22Rv1 (cell line): ENCODE measurements at regions not wholly inside any gene's neighbourhood (a gene's known extent, or its start where the extent isn't known, plus 50 kb on each side); places are given as distances from the start of the nearest gene placed in this dataset.

Experiments used
- H3K27ac ChIP-seq: fragments of 450-650 bp; 2 replicates; pipeline ENCODE4 v1.5.1; 2017
- ZFX ChIP-seq: fragments of 450-650 bp; IDR thresholded peaks from 2 replicates; pipeline ENCODE4 v1.6.1; 2017; ENCODE audit warnings: antibody characterized with exemption, borderline replicate concordance
- TF ChIP-seq, protein P1 (sequence below): fragments of 450-650 bp; IDR thresholded peaks from 2 replicates; pipeline ENCODE4 v1.5.1; 2017; ENCODE audit warnings: mild to moderate bottlenecking

GRCh38 chrX:150049647-150050046 is 111.4 kb upstream of the EOLA2 start:
- H3K27ac ChIP-seq = no peak overlapping the region
- TF ChIP-seq ZFX = no peak
- TF ChIP-seq, protein P1, sequence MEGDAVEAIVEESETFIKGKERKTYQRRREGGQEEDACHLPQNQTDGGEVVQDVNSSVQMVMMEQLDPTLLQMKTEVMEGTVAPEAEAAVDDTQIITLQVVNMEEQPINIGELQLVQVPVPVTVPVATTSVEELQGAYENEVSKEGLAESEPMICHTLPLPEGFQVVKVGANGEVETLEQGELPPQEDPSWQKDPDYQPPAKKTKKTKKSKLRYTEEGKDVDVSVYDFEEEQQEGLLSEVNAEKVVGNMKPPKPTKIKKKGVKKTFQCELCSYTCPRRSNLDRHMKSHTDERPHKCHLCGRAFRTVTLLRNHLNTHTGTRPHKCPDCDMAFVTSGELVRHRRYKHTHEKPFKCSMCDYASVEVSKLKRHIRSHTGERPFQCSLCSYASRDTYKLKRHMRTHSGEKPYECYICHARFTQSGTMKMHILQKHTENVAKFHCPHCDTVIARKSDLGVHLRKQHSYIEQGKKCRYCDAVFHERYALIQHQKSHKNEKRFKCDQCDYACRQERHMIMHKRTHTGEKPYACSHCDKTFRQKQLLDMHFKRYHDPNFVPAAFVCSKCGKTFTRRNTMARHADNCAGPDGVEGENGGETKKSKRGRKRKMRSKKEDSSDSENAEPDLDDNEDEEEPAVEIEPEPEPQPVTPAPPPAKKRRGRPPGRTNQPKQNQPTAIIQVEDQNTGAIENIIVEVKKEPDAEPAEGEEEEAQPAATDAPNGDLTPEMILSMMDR = no peak

DNA sequence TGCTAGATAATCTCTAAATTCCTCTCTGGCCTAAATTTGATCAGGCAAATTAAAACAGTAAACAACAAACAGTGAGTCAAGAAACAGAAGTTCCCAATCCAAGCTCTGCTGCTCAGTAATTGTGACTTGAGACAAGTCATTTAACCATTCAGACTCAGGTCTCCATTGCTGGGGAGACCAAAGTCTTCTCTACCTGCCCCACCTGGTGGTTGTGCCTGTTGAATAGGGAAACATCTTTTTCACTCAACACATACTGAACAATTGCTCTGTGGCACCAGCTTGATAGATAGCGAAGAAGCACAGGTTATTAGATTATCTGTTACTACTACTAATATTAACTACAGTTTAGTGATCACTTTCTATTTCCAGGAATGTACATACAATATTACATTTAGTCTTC is 112.1 kb upstream of the EOLA2 start:
- no peak overlapping the region for H3K27ac ChIP-seq
- TF ChIP-seq, protein P1 = no peak
- no peak for TF ChIP-seq ZFX

DNA sequence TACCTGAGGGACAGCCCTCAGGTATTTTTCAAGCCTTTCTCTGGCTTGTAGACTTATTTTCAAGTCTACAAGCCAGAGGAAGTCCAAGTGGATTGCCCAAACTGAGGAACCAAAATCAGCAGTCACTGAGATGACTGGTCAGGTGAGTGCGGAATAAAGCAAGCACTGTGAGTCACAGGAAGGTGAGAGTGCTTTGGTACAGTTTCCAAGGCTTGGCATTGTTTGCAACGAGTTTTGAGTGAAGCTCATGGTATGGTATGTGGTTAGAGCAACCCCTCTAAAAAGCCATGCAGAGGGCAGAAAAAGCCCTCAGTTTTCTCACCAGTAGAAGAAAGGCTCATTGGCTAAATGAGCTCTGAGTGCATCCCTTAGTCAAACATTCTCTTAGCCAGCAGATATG is 112.8 kb upstream of the EOLA2 start:
- H3K27ac ChIP-seq = no peak overlapping the region
- TF ChIP-seq, protein P1 = no peak
- TF ChIP-seq ZFX = no peak

- no peak for TF ChIP-seq ZFX
- TF ChIP-seq, protein P1 = no peak
- H3K27ac ChIP-seq = no peak overlapping the region
These were observed 113.9 kb upstream of the EOLA2 start for GRCh38 chrX:150052226-150052625.

GRCh38 chrX:150058728-150059127 is 120.4 kb upstream of the EOLA2 start:
- TF ChIP-seq, protein P1 = no peak
- TF ChIP-seq ZFX = no peak
- H3K27ac ChIP-seq = no peak overlapping the region

DNA sequence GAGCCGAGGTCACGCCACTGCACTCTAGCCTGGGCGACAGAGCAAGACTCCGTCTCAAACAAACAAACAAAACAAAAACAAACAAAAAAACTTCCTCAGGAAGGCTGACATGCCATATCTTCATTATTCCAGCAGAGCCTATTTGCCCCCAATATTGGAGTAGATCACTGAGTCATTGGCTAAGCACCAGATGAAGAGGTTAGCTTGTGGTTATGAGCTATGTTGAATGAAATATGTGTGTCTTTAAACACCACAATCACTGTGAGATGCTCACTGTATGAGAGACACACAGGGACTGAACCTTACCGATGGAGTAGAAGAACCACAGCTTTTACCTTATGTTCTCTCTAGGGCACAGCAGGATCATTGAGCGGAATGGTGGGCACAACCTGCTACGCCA is 122.1 kb upstream of the EOLA2 start:
- no peak overlapping the region for H3K27ac ChIP-seq
- no peak for TF ChIP-seq ZFX
- TF ChIP-seq, protein P1 = no peak

DNA sequence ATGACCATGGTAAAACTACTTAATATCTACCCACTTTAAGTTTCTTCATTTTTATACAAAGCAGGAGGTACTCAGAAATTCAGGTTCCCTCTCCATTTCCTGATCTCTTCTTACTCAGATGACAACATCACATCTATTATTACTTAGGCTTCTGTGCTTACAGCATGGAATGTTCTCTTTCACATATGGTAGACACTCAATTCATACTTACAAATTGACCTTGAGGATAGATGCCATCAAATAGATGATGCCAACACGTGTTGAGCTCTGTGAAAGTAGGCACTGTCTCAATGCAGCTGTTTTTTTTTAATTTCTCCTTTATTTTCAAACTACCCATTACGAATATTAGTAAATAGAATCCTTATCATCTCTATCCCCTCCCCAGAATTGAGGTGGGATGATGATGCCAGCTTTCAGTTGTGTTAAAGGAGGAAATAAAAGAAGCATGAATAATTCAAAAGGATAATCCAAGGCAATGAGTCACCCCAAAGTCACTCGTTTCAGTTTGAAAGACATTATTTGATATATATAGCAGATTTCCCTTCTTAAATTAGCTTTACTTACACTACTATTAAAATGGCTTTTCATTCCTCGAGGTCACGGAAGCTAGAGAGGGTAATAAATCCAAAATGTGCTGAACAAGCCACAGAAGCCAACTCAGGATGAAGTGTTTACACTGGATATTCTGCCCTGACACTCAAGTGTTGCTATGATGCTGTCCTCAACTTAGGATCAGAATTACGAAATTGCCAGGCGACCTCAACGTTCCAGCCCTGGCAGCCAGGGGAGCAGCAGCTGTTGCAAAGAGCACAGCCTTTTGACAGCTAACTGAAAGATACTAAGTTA is 124.2 kb upstream of the EOLA2 start:
- no peak for TF ChIP-seq ZFX
- TF ChIP-seq, protein P1 = no peak
- no peak overlapping the region for H3K27ac ChIP-seq
